ENCODE measurements at regions not wholly inside any gene's neighbourhood (a gene's known extent, or its start where the extent isn't known, plus 50 kb on each side); places are given as distances from the start of the nearest gene placed in this dataset.

DNA sequence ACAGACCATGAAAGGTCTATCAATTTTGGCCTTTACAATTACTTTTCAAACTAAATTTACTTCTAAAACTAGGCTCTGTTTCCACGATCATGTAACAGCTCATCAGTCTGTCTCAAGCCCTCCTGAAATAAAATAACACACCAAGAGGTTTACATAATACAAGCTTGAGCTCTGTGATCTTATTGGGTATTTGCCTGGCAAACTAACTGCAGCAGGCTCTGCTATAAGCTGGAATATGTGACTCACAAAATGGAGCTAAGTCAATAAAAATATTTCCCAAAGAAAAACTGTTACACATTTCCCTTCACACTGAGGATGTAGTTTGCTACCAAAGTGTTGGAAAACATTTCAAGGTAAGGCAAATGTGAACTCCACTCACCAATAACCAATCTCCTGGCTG is 94.7 kb upstream of the GPM6B start:
- no peak for TF ChIP-seq EZH2 (IDR thresholded peaks at IDR 0.05; ENCODE audit: borderline replicate concordance, insufficient read depth, low read length, poor library complexity, severe bottlenecking)
- no peak for TF ChIP-seq POLR2AphosphoS5 (IDR thresholded peaks at IDR 0.05)
- TF ChIP-seq CTCF (IDR thresholded peaks at IDR 0.05; ENCODE audit: poor library complexity, severe bottlenecking), result no peak
- no peak for TF ChIP-seq RAD21 (conservative IDR thresholded peaks at IDR 0.05)
- TF ChIP-seq REST (IDR thresholded peaks at IDR 0.05; ENCODE audit: borderline replicate concordance), result no peak

Data from neural cell (in vitro differentiated cells).